ENCODE measurements at regions not wholly inside any gene's neighbourhood (a gene's known extent, or its start where the extent isn't known, plus 50 kb on each side); places are given as distances from the start of the nearest gene placed in this dataset.

DNA sequence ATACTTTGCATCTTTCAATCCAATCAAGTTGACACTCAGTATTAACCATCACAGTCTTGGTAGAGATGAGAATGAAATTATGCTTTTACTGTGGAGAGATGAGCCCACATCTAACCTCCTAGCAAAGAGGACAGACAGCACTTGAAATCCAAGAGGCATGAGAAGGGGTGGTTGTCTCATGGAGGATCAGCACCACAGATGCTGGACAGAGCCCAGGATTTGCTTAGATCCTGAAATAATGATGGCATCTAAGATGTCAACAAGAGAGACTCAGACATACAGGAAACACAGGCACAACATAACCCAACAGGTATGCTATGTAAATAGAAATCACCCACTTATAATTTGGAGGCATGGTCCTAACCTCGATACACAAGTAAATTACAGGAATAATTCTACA is 74.3 kb upstream of the VCX2 start:
- DNase-seq: no peak
- Histone ChIP-seq H4K20me1 (ENCODE audit: insufficient read depth, low read length) (no peaks in the 10 kb centered on the region), H2AFZ (ENCODE audit: low read length) (no peak overlapping the region), H3K9me2 (replicated peaks; ENCODE audit: insufficient read depth, low read length) (no peaks in the 10 kb centered on the region), H3K9me3 (replicated peaks; ENCODE audit: insufficient read depth, low read length) (no peaks in the 10 kb centered on the region), H3K4me2 (ENCODE audit: low read depth, low read length) (no peak overlapping the region), H3K79me2 (ENCODE audit: low read length) (no peaks in the 10 kb centered on the region), H3K4me3 (ENCODE audit: low read length) (no peak overlapping the region), H3K4me1 (ENCODE audit: low read length) (no peaks in the 10 kb centered on the region), H3K36me3 (replicated peaks; ENCODE audit: insufficient read depth, low read length) (no peaks in the 10 kb centered on the region), H3F3A (ENCODE audit: insufficient read depth, low read length) (no peaks in the 10 kb centered on the region), H3K27ac (ENCODE audit: low read length) (no peak overlapping the region), H3K9ac (ENCODE audit: low read length) (no peak overlapping the region), H3K27me3 (replicated peaks; ENCODE audit: insufficient read depth, low read length) (no peaks in the 10 kb centered on the region)
- TF ChIP-seq CTCF (IDR thresholded peaks at IDR 0.05; ENCODE audit: low read length): no peak
- TF ChIP-seq EZH2 (optimal IDR thresholded peaks at IDR 0.05; ENCODE audit: low read depth, low read length): no peak
- TF ChIP-seq EZH2phosphoT487 (IDR thresholded peaks at IDR 0.05; ENCODE audit: low read length): no peak

- no peaks in the 10 kb centered on the region for H3K36me3 ChIP-seq (replicated peaks; ENCODE audit: insufficient read depth, low read length)
- no peaks in the 10 kb centered on the region for H3K4me1 ChIP-seq (ENCODE audit: low read length)
- no peak overlapping the region for H3K4me3 ChIP-seq (ENCODE audit: low read length)
- H4K20me1 ChIP-seq (ENCODE audit: insufficient read depth, low read length): no peaks in the 10 kb centered on the region
- no peaks in the 10 kb centered on the region for H3K9me3 ChIP-seq (replicated peaks; ENCODE audit: insufficient read depth, low read length)
- H3K79me2 ChIP-seq (ENCODE audit: low read length): no peaks in the 10 kb centered on the region
- TF ChIP-seq CTCF (IDR thresholded peaks at IDR 0.05; ENCODE audit: low read length): no peak
- TF ChIP-seq EZH2phosphoT487 (IDR thresholded peaks at IDR 0.05; ENCODE audit: low read length): no peak
- TF ChIP-seq EZH2 (optimal IDR thresholded peaks at IDR 0.05; ENCODE audit: low read depth, low read length): no peak
- H3F3A ChIP-seq (ENCODE audit: insufficient read depth, low read length): no peaks in the 10 kb centered on the region
- DNase-seq: no peak
- no peak overlapping the region for H3K9ac ChIP-seq (ENCODE audit: low read length)
- H3K27me3 ChIP-seq (replicated peaks; ENCODE audit: insufficient read depth, low read length): no peaks in the 10 kb centered on the region
- H3K4me2 ChIP-seq (ENCODE audit: low read depth, low read length): no peak overlapping the region
- H3K9me2 ChIP-seq (replicated peaks; ENCODE audit: insufficient read depth, low read length): no peaks in the 10 kb centered on the region
- H3K27ac ChIP-seq (ENCODE audit: low read length): no peak overlapping the region
- no peak overlapping the region for H2AFZ ChIP-seq (ENCODE audit: low read length)
Measured at GRCh38 chrX:8253096-8253495, 82.0 kb upstream of the VCX2 start.

DNA sequence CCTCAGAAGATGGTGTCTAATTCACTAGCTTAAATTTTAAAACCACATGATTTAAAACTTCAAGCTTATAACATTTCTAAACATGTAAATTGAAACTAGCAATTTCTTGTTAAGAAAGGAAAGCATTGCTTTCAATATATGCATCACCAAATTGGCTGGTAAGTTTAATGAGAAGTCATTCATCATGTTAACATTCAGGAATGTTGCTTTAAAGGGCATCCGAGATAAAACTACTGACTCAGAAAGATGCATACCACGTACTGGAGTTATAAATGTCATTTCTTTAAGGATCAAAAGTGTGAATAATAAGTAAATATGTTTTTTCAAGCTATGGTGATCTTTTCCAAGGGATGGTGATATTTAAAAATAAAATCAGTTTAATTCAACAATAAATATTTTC is 83.3 kb upstream of the VCX2 start:
- H3K9me3 ChIP-seq (replicated peaks; ENCODE audit: insufficient read depth, low read length): no peaks in the 10 kb centered on the region
- H3K36me3 ChIP-seq (replicated peaks; ENCODE audit: insufficient read depth, low read length): no peaks in the 10 kb centered on the region
- no peak overlapping the region for H2AFZ ChIP-seq (ENCODE audit: low read length)
- H3K4me1 ChIP-seq (ENCODE audit: low read length): no peaks in the 10 kb centered on the region
- H3K4me2 ChIP-seq (ENCODE audit: low read depth, low read length): no peak overlapping the region
- no peaks in the 10 kb centered on the region for H4K20me1 ChIP-seq (ENCODE audit: insufficient read depth, low read length)
- TF ChIP-seq CTCF (IDR thresholded peaks at IDR 0.05; ENCODE audit: low read length) (no peak), EZH2phosphoT487 (IDR thresholded peaks at IDR 0.05; ENCODE audit: low read length) (no peak)
- H3K9ac ChIP-seq (ENCODE audit: low read length): no peak overlapping the region
- no peaks in the 10 kb centered on the region for H3K9me2 ChIP-seq (replicated peaks; ENCODE audit: insufficient read depth, low read length)
- H3K79me2 ChIP-seq (ENCODE audit: low read length): no peaks in the 10 kb centered on the region
- no peak for DNase-seq
- no peaks in the 10 kb centered on the region for H3F3A ChIP-seq (ENCODE audit: insufficient read depth, low read length)
- H3K27ac ChIP-seq (ENCODE audit: low read length): no peak overlapping the region
- no peaks in the 10 kb centered on the region for H3K27me3 ChIP-seq (replicated peaks; ENCODE audit: insufficient read depth, low read length)
- H3K4me3 ChIP-seq (ENCODE audit: low read length): no peak overlapping the region
